ENCODE measurements at regions not wholly inside any gene's neighbourhood (a gene's known extent, or its start where the extent isn't known, plus 50 kb on each side); places are given as distances from the start of the nearest gene placed in this dataset.
"Not testable (repeated sequence)": the region's sequence is repeated elsewhere in the genome, so short reads cannot be mapped to it uniquely, and the experiment has no call there.

DNA sequence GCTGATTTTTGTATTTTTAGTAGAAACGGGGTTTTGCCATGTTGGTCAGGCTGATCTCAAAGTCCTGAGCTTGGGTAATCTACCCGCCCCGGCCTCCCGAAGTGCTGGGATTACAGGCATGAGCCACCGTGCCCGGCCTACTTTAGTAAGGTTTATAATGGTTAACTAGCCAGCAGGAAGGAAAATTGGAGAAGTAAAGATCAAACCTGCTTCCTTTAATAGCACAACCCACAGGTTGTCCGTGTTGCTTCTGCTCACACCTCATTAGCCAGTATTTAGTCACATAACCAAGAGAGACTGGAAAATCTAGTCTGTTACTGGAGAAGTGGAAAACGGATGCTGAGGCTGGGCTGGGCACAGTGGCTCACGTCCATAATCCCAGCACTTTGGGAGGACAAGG, 51.9 kb upstream of the TBL1XR1 start:
- no peak for DNase-seq (ENCODE audit: low read depth)

DNA sequence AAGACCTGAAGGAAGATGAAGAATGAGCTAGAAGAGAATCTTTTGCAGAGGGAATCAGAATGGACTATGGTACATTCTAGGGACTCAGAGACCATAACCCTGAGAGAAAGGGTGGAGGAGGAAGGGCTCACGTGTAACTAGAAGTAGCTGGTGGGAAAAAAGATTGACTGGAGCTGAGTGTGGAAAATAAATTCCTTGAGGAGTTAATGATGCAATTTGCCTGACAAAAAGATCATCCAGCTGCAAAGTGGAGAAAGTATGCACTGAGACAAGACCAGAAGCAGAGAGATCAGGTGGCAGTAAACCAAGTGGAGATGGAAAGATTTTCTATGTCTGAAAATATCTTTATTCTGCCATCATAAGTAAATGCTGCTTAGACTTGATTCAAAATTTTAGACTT, 52.9 kb upstream of the TBL1XR1 start:
- no peak for DNase-seq (ENCODE audit: low read depth)

DNA sequence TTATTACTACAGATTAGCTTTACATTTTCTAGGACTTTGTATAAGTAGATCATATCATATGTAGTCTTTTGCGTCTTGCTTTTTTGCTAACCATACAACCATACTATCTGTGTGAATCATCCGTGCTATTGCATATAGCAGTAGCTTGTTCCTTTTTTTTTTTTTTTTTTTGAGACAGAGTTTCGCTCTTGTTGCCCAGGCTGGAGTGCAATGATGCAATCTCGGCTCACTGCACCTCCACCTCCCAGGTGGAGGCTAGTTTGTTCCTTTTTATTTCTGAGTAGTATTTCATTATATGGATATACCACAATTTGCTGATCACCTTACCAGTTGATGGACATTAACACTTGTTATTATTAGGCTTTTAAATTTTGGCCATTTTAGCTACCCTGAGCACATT, 54.5 kb upstream of the TBL1XR1 start:
- DNase-seq (ENCODE audit: low read depth), result no peak

DNA sequence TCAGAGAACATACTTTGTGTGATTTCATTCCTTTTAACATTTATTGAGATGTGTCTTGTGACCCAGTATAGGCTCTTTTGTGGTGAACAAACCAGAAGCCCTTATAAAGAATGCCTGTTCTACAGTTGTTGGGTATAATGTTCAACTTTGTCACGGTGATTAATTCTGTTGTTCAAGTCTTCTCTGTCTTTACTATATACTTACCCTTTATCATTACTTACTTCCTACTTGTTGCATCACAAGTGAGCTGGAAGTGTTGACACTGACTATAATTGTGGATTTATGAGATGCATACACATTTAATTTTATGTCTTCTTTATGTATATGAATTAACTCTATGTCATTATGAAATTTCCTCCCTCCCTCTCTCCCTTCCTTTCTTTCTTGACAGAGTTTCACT, 59.7 kb upstream of the TBL1XR1 start:
- no peak for DNase-seq (ENCODE audit: low read depth)

DNA sequence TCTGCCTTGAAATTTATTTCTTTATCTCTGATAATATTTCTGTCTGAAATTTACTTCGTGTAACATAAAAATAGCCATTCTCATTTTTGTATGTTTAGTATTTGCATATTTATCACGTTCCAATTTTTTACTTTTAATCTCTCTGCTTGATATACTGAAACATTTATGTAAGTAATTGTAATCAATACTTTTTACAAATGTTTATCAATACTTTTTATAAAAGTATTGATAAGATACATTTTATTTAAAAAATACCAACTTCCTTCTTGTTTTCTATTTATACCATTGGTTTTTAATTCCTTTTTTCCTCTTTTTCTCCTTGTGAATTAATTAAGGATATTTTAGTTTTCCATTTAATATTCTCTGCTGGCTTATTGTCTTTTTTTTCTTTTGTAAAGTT, 60.3 kb upstream of the TBL1XR1 start:
- DNase-seq (ENCODE audit: low read depth), result no peak

DNA sequence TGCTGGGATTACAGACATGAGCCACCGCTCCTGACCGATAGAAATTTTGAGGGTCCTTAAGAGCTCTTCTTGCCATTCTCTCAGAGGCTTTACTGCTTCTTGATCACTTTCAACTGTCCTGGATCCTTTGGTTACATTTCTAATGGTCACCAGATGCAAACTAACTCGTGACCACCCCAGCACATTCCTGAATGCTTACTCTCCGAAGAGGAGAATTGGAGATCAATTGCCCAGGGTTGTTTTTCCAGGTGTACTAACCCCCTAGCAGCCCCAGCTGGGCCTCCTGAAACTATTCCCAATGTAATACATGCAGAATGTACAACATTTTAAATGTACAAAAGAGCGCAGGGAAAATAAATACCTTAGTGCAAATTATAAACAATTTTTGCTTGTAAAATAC, 65.1 kb upstream of the TBL1XR1 start:
- no peak for DNase-seq (ENCODE audit: low read depth)

DNA sequence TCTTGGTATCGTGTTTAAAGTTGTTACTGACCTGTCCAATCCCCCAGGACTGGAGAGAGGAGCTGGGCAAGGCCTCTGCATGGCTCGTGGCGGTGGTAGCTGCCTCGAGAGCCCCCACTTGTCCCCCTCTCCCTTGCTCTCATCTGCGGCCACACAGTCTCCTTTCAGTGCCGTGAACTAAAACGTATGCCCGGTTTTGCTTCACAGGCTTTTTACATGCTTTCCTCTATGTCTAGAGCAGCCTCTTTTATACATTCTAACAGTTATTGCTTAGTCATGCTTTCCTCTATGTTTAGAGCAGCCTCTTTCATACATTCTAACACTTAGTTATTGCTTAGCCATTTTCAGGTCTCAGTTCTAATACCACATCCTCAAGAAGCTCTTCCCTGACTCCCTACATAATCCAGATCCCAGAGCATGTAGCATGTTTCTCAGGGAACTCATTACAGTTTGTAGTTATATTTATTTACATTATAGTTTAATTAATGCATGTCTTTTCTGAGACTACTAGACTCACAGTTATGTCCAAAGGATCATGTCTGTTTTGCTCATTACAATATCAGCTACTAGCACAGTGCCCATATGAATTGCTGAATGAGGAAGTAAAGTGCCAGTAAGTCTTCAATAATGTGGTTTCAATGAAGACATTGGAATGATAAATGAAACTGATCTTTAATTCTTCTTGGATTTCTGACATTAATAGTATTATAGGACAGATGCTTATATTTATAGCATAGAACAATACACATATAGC, 66.5 kb upstream of the TBL1XR1 start:
- no peak for DNase-seq (ENCODE audit: low read depth)

DNA sequence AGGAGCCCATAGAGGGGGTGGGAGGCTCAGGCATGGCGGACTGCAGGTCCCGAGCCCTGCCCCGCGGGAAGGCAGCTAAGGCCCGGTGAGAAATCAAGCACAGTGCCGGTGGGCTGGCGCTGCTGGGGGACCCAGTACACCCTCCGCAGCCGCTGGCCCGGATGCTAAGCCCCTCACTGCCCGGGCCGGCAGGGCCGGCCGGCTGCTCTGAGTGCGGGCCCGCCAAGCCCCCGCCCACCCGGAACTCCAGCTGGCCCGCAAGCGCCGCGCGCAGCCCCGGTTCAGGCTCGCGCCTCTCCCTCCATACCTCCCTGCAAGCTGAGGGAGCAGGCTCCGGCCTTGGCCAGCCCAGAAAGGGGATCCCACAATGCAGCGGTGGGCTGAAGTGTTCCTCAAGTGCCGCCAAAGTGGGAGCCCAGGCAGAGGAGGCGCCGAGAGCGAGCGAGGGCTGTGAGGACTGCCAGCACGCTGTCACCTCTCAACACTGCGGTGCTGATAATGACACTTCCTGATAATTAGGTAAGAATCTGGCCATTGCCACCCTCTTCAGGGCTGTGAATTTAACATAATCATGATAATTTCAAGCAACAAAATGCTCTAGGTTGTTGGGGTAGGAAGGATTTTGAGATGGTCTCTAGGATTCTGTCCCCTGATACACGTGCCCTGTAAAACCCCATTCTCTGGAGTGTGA, 74.7 kb upstream of the TBL1XR1 start:
- not testable (repeated sequence) for DNase-seq (ENCODE audit: low read depth)

DNA sequence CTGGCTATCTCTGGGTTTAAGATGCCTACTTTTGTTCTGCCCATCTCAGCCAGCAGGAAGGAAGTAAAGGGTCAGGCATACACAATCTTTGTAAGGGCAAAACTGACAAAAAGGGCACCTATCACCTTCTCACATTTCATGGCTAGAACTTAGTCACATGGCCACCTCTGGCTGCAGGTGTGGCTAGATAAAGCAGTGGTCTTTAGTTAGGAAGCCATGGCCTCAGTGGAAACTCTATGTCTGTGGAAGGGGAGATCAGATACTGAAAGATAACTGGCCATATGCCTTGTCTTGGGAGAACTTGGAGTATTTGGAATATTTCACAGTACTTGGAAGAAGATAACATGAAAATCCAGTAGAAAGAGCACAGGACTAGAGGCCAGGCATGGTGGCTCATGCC, 80.7 kb upstream of the TBL1XR1 start:
- no peak for DNase-seq (ENCODE audit: low read depth)

DNA sequence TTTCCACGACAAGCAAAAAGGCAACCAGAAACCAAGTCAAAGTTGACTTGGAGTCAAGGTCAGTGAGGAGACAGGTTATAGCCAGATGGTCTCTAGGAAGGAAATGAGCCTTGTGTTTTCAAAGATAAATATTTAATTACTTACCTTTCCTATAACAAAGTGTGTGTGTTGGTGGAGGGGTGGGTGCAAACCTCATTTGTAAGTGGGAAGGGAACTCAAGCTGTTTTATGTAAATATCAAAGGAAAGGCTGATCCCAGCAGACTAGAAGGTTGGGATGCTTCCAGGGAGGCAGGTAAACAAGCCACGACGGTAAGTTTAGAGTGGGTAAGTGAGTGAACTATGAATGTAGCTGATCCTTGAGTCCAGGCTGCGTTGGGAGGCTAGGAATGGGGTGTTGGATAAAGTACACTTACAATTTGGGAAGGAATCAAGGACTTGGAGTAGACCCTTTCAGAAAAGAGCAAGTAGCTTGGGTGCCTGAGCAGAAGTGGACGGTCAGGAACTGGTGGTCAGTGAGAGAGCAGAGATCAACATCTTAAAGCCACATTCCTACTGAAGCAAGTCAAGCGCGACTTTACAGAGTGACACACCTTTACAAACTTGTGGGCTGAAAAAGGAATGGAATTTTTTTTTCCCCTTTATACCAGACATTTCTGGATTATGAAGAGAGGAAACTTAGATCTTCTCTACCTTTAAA, 82.0 kb upstream of the TBL1XR1 start:
- no peak for DNase-seq (ENCODE audit: low read depth)

DNA sequence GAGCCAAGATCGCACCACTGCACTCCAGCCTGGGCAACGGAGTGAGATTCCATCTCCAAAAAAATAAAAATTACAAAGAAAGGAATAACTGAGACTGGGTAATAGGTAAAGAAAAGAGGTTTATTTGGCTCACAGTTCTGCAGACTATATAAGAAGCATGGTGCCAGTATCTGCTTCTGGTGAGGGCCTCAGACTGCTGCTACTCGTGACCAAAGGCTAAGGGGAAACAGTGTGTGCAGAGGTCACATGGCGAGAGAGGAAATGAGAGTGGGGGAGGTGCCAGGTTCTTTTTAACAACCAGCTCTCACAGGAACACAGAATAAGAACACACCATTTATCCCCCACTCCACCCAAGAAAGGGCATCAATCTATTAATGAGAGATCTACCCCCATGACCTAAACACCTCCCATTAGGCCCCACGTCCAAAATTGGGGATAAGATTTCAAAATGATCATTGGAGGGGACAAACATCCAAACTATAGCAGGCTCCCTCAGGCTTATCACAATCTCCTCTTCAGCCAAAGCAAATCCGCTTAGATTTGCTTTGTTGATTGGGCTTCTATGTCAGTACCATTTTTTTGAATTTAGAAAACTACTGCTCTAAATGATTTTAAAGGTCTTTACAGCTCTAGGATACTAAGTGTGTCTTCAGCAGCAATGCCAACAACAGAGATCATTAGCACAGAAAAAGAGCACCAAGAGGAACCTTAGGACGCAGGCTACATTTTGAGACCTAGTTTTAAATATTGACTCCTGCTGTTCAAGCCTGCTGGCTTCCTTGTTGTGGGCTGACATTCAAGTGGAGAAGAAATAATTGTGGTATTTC, 84.2 kb upstream of the TBL1XR1 start:
- DNase-seq (ENCODE audit: low read depth), result no peak

DNA sequence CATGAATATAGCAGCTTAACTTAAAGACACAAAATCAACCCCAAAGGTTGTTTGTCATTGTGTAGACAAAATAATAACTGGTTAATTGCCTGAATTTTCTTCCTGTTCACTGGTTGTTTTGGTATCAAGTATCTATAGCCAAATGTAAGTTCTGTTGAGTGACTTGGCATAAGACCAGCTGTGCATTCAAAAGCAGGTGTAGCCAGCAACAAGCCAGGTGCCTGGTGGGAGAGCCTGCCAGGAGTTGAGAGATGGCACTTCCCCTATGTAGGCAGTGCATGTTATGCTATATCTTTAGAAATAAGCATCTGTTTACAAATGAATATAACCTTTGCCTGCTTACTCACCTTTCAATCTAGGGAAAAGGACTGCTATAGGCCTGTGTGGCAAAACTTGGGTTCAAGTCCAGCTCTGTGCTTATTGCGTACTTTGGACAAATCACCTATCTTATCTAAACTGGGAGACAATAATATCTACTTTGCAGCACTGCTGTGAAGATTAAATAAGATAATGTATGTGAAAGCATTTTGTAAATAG, 84.9 kb upstream of the TBL1XR1 start:
- DNase-seq (ENCODE audit: low read depth), result no peak

DNA sequence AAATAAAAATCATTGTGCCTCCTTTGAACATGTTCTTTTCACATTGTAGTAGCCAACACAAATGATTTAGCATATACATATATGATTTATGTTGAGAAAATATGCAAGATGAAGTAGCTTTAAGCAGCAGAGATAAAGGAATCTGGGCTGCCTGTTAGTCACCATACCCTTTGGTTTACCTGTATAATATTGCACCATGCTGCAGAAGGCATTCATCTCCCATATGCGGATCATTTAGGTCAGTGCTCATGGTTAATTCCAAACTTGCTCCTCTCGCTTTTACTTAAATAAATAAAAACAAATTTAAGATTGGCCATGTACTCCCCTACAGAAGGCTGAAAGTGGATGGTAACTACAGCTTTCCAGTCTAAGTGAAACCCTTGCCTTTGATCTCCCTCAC, 86.7 kb upstream of the TBL1XR1 start:
- no peak for DNase-seq (ENCODE audit: low read depth)

DNA sequence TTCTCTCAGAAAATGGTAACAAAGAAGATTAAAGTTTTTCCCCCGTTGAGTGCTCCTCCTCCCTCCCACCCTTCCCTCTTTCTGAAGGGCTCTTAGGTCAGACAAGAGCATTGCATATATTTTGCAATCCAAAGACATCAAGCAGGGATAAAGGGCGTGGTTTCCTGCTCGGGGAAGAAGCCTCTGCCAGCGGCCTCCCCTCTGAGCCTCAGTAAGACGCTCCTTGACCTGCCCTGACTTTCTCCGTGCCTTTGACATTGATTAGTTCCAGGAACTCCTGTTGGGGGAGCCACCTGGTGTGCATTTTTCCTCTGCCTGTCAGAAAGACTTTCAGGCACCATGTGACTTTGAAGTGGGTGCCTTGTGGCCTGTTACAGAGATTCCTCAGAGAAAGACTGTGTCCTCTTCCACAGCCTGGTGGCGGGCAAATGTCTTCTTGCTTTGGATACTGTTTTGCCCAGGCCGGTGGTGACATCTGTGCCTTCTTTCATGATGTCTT, 87.2 kb upstream of the TBL1XR1 start:
- DNase-seq (ENCODE audit: low read depth), result no peak

DNA sequence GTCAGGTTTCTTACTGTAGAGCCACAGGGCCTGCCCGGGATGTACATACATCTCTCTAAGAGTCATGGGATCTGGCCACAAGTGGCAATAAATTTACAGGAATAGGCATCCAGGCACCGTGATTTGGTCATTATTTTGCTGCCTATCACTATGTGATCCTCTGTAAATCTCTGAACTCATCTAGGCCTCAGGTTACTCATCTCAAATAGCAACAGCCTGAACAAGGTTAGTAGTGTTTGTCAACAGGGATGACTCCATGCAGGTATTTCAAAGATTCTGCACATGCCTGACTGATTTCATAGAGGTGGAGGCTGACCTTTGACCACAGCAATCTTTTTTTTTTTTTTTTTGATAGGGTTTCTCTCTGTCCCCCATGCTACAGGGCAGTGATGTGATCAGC, 88.8 kb upstream of the TBL1XR1 start:
- DNase-seq (ENCODE audit: low read depth), result no peak

DNA sequence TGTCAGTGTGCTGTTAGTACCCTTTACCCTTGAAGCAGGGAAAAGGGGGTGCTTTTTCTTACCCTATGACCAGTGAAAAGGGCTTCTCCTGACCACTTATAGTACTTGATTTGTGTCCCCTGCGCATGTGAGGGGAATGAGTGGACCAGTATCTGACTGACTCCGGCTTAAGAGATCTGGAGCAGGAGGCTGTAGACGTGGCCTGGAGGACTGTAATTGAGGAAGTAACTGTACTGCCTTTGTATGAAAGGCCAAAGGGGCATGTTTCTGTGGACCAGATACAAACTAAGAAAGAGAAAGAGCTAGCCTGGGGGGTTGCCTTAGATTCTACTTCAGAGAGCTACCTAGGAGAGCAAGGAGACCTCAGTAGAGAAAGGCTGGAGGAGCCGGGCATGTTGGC, 89.9 kb upstream of the TBL1XR1 start:
- DNase-seq (ENCODE audit: low read depth), result no peak

DNA sequence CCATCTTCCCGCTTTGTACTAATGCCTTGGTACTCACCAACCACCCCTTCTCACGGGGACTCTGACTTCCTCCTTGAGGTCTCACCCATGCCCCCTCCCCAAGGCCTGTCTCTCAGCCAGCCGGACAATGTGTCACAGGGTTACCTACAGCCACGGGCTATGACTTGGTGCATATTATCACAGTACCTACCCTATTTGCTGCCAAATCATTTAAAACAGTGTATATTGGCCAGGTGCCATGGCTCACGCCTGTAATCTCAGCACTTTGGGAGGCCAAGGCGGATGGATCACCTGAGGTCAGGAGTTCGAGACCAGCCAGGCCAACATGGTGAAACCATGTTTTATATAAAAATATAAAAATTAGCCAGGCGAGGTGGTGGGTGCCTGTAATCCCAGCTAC, 93.4 kb upstream of the TBL1XR1 start:
- no peak for DNase-seq (ENCODE audit: low read depth)

DNA sequence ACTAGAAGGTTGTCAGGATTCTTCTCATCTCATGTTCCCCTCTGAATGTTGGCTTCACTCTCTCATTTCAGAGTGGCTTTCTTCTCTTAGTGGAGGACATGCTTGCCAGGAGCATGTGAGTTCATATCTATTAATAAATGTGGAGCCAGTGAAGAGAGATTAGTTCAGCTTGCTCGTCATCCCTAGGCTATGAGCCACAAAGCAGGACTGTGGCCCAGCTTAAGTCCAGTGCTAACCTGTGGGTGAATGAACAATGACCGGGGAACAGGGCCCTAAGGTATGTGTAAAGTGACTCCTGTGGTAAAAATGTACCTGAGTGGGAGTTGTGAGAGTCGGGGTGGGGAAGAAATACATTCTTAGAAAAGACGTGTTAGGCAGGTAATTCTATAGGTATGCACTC, 96.9 kb upstream of the TBL1XR1 start:
- DNase-seq (ENCODE audit: low read depth), result no peak

DNA sequence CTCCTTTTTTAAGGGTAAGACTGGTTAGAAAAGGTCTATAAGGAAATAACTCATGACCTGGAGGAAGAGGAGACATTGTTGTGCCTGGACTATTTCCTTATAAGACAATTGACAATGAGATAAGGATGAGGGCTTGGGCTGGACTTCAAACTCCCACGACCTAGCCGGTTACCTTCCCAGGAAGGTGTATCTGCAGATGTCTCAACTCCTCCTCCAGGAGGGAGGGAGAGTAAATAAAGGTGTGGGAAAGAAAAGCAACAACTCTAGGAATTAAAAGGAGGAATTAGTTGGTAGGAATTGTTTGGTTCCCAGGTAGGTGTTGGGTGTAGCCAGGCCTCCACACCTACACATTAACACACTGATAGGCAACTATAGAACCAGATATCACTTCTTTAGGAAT, 97.8 kb upstream of the TBL1XR1 start:
- DNase-seq (ENCODE audit: low read depth), result no peak

DNA sequence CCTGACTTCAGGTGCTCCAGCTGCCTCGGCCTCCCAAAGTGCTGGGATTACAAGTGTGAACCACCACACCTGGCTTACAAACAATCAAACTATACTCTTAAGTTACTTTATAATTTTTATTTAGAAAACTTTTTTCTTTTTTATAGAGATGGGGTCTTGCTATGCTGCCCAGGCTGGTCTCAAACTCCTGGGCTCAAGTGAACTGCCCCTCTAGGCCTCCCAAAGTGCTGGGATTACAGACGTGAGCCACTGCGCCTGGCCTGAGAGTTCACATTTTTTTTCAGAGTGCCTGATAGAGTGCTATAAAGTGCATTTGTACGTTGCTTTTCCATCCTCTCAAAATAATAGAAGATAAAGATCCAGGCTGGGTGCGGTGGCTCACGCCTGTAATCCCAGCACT, 102.0 kb upstream of the TBL1XR1 start:
- no peak for DNase-seq (ENCODE audit: low read depth)

DNA sequence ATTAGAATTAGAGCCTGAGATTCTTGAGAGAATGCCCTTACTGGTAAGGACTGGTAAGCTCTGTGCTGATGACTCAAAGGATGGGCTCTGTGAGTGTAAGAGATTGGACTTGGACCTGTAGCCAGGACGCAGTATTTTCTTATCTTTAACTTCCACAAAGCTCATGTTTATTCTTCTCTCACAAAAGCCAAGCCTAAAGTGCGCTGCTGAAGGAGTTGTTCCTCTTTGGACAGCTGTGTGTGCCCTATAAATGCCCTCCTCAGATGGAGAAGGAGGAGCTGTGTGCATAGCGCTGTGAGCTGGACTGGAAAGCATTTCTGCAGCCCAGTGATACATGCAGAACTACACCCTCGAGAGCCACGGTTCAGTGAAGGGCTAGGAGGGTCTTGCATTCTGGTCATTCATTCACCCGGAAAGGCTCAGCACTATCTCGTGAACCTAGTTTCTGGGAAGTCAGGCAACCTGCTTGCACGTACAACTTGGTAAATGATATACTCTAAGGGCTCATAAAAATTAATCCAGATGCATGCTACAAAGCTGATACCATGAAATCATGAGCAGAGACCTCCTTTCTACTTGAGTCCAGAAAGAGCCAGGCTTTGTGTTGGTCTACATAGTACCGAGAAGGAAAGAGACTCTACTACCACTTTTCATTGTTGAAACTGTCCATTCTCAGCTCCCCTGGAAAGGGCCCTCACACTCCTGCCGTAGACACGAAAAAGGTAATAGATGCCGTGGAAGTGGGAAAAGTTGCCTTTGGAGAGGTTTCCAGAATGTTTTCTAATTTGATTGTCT, 103.0 kb upstream of the TBL1XR1 start:
- no peak for DNase-seq (ENCODE audit: low read depth)
